ENCODE measurements at regions not wholly inside any gene's neighbourhood (a gene's known extent, or its start where the extent isn't known, plus 50 kb on each side); places are given as distances from the start of the nearest gene placed in this dataset.

DNA sequence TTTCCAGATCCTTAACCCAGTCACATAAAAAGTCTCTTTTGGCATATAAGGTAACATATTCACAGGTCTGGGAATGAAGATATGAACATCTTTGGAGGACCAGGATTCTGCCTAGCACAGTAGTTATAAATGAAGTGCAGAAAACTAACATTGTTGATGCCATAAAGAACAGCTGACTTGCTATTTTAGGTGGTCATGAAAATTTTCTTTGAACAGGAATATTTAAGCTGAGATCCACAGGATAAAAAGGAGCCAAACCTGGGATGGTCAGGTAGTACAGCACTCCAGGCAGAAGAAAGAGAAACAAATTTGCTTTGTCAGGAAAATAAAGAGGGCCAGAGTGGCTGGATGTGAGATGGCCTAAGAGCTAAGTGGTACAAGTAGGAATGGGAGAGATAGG, 80.0 kb downstream of the CENPW start:
- in situ Hi-C loops (cut with HindIII; ENCODE audit: low pct_unique_long_range_greater_than_20kb, low sequenced_read_pairs), result no loop called here
- no peak for DNase-seq (ENCODE audit: low read depth)

DNA sequence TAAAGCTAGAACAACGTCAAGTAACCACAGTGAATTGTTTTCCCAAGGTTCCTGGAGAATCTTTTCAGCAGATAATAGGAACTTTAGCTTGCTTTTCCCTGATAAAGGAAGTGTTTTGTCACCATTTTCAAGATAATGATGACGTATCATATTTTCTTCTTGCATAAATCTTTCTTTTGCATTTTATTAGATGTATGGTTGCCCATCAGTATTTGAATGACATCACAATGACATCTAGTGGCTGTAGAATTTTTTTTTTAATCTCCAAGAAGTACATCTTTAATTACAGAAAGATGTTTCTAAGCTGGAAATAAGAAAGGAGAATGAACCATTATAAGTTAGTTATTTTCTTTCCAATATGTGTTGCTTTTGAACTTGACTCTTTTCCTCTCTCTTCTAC, 83.0 kb downstream of the CENPW start:
- no peak for DNase-seq (ENCODE audit: low read depth)
- in situ Hi-C loops (cut with HindIII; ENCODE audit: low pct_unique_long_range_greater_than_20kb, low sequenced_read_pairs), result no loop called here

DNA sequence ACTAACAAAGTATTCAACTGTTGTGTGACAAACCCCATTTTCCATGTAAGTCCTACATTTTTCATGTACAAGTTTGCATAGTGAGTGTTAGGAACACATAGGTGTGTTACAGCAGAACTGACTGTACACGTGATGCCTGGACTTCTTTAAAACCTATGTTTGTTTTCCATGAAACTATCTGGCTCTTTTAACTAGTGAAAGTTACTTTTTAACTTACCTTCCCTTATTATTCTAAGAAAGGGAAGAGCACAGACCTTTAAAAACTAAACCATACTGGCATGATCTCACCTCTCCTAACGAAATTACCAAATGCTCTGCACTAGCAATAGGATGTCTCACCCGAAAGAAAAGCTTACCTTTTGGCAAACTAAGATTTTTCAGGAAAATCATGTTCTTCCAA, 87.8 kb downstream of the CENPW start:
- DNase-seq (ENCODE audit: low read depth), result no peak
- in situ Hi-C loops (cut with HindIII; ENCODE audit: low pct_unique_long_range_greater_than_20kb, low sequenced_read_pairs), result no loop called here

DNA sequence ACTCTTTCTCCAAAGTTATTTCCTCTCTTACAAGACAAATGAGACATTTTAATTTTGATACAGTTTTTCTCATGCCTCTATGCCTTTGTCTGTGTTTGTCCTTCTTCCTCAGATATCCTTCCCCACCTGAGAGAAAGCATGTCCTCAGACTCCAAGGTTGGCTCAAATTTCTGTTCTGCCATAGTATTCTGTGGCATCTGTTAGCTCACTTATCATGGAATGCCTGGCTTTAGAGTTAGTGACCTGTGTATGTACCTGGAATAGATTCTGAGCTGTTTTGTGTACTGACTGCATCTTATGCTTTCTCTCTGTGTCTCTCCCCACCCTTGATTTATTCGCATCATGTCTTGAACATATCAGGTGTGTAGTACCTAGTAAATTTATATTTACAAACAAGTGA, 90.0 kb downstream of the CENPW start:
- in situ Hi-C loops (cut with HindIII; ENCODE audit: low pct_unique_long_range_greater_than_20kb, low sequenced_read_pairs), result no loop called here
- no peak for DNase-seq (ENCODE audit: low read depth)

DNA sequence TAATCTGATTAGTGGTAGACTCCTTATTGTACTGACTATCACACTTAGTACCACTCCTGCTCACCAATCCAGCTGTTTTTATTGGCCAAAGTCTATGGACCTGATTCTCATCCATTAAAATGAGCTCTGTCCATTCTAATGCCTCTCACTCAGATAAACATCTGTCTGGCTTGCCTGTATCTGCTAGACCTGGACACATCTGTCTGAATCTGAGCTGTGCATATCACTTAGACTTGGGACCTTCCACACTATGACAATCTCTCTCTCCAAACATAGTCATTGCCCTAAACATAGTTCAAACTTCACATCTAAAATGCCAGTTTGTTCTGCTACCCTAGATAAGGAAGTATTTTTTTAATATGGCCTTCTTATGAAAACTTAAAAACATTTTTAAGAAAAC, 92.6 kb downstream of the CENPW start:
- in situ Hi-C loops (cut with HindIII; ENCODE audit: low pct_unique_long_range_greater_than_20kb, low sequenced_read_pairs), result no loop called here
- no peak for DNase-seq (ENCODE audit: low read depth)

DNA sequence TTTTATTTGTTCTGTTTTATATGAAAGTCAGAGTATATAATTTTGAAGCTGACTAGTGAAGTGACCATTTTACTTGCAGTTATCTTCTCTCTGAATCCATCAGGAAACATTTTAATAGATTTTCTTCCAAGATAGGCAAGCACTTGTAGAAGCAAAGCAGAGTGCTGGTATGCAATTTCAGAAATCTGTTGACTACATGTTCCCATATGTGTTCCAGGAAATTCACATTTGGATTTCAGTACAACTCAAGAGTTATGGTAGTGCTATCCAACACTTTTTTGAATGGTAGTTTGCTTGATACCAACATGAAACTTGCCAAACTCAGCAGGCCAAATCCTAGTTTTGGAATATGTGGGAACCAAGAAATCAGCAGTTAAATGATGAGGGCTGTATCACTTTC, 94.0 kb downstream of the CENPW start:
- in situ Hi-C loops (cut with HindIII; ENCODE audit: low pct_unique_long_range_greater_than_20kb, low sequenced_read_pairs), result no loop called here
- DNase-seq (ENCODE audit: low read depth), result no peak

DNA sequence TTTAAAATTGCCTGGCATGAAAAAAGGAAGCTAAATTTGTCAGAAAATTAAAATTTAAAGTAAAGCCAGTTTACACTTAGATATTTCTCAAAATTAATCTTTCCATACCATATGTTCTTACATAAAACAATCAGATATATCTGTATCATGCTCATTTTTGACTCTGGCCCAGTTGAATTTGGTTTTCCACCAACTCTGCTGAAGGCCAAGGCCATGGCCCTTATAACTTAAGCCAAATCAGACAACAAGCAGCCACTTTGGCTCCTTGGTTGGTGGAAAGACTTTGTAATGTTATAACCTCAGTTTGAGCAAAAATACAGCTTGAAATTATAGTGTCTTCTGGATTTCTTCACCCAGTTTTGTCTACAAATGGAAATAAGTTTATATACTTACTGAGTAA, 97.3 kb downstream of the CENPW start:
- in situ Hi-C loops (cut with HindIII; ENCODE audit: low pct_unique_long_range_greater_than_20kb, low sequenced_read_pairs), result no loop called here
- no peak for DNase-seq (ENCODE audit: low read depth)

DNA sequence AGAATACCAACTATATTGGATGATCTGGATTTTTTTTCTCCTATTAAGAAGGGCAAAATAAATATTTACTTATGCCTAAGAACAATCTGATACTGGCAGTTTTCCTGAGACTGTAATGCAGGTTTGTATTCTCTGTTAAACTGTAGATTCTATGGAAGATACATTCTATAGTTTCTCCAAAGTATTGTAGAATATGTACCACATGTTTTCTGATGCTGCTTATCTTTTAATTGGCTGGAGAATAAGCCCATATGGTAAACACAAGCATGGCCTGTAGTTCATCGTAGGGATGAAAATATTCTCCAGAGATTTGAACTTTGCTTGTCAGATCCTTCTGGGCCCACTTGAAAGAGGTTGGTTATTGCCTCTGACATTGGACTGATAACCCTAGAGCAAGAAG, 99.1 kb downstream of the CENPW start:
- in situ Hi-C loops (cut with HindIII; ENCODE audit: low pct_unique_long_range_greater_than_20kb, low sequenced_read_pairs), result no loop called here
- no peak for DNase-seq (ENCODE audit: low read depth)

DNA sequence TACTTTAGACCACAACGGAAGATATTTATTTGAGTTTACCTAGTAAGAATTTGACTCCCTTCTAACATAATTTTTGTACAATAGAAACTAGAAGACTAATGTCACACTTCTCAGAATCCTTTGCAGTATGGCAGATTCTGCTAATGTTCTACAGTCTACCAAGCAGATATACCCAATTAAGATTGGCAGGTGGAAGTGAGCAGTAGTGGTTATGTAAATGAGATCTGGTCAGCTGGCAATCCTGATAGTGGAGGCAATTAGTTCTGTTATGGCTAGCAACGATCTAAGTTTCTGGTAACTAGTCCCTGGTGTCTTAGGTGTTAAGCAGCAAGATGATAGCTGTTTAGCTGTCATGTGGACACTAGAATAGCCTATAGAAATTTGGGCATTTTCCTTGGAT, 101.0 kb downstream of the CENPW start:
- DNase-seq (ENCODE audit: low read depth), result no peak
- in situ Hi-C loops (cut with HindIII; ENCODE audit: low pct_unique_long_range_greater_than_20kb, low sequenced_read_pairs), result no loop called here

DNA sequence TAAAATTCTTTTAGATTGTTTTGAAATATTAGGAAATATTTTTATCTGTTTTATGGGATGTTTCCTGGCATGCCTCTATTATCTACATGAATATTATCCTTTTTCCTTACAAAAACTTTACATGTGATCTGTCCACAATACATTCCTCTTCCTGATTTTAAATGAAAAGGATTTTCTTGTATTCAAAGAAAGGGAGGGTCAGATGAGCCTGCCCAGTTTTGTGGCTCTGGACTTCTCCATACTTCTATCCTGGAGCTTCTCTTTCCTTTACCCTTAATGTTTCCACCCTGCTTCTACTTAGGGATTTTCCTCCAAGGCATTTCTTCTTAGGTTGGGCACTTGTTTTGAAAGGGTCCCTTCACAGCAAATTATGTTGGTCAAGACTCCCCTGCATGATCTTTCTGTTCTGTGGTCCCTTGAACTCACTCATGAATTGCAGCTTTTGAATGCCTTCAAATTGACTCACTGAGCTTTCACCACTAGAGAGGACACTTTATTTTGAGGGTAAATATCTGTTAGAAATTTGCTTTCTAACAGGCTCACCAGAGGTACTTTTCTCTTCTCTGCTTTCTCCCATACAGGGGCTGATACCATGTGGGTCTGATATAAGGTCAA, 104.9 kb downstream of the CENPW start:
- no peak for DNase-seq (ENCODE audit: low read depth)
- in situ Hi-C loops (cut with HindIII; ENCODE audit: low pct_unique_long_range_greater_than_20kb, low sequenced_read_pairs), result no loop called here

DNA sequence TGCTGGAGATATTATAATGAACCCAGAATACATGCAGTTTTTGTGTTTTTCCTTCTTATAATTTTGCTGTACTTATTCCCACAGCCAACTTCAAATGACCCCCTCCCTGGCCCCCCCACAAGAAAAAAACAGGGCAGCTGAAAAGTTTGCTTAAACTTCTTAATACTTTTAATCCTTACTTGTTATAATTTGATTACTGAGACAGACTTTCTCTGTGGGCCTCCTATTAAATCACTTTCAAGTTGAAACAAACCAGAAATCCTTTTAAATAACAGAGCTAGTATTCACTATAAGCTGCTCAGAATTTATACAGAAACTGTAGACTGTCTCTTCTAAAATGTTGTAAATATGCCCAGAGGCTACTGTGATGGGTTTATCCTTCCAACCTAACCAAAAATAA, 106.3 kb downstream of the CENPW start:
- in situ Hi-C loops (cut with HindIII; ENCODE audit: low pct_unique_long_range_greater_than_20kb, low sequenced_read_pairs), result no loop called here
- DNase-seq (ENCODE audit: low read depth), result no peak

DNA sequence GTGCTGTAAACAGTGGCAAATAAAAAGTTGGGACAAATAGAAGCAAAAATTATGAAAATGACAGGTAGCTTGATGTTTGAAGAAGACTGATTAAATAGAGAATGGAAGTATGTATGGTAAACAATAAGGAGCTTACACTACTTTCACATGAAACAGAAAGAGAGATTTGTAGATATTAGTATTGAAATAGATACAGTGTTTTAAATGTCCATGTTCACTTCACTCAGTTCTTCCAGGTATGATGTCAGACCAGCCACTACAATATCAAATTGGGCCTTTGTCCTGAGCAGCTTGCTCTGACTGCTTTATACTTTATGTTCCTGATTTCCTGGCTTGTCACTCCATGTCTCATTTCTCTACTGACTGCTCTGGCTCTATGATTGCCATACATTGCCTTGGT, 107.5 kb downstream of the CENPW start:
- DNase-seq (ENCODE audit: low read depth), result no peak
- in situ Hi-C loops (cut with HindIII; ENCODE audit: low pct_unique_long_range_greater_than_20kb, low sequenced_read_pairs), result no loop called here

DNA sequence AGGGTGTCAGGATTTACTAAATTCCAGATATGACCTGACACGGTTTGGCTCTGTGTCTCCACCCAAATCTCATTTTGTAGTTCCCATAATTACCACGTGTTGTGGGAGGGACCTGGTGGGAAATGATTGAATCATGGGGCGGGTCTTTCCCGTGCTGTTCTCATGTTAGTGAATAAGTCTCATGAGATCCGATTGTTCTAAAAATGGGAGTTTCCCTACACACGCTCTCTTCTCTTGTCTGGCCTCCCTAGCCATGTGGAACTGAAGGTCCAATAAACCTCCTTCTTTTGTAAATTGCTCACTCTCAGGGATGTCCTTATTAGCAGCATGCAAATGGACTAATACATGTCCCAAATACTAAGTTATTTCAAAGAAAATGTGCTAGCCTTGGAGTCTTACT, 121.1 kb downstream of the CENPW start:
- DNase-seq (ENCODE audit: low read depth), result no peak
- in situ Hi-C loops (cut with HindIII; ENCODE audit: low pct_unique_long_range_greater_than_20kb, low sequenced_read_pairs), result no loop called here

DNA sequence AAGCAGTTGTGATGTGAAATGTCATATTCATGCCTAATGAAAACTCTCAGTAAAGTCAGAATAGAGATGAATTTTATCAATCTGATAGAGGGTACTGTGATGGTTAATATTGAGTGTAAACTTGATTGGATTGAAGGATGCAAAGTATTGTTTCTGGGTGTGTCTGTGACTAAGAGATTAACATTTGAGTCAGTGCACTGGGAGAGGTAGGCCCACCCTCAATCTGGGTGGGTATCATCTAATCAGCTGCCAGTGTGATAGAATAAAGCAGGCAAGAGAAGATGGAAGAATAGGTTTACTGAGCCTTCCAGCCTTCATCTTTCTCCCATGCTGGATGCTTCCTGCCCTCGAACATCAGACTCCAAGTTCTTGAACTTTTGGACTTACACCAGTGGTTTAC, 124.3 kb downstream of the CENPW start:
- in situ Hi-C loops (cut with HindIII; ENCODE audit: low pct_unique_long_range_greater_than_20kb, low sequenced_read_pairs), result no loop called here

DNA sequence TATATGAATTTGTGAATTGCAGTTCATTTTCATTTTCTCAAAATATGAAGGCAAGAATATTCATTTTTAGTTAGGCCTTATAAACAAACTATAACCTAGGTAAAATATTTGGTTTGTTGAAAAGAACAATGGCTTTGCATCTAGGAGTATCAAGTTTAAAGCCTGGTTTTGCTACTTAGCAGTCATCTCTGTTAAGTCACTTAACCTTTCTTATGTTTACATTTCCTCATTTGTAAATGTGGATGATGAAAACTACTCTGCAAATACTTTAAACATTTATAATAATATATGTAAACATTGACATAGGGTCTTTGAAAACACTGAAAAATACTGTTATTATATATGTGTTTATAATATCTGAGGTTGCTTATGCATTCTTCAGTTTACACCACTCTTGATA, 135.5 kb downstream of the CENPW start:
- in situ Hi-C loops (cut with HindIII; ENCODE audit: low pct_unique_long_range_greater_than_20kb, low sequenced_read_pairs), result no loop called here
- DNase-seq (ENCODE audit: low read depth), result no peak

More for the DNA sequence above, 124.3 kb downstream of the CENPW start:
- DNase-seq (ENCODE audit: low read depth), result no peak

DNA sequence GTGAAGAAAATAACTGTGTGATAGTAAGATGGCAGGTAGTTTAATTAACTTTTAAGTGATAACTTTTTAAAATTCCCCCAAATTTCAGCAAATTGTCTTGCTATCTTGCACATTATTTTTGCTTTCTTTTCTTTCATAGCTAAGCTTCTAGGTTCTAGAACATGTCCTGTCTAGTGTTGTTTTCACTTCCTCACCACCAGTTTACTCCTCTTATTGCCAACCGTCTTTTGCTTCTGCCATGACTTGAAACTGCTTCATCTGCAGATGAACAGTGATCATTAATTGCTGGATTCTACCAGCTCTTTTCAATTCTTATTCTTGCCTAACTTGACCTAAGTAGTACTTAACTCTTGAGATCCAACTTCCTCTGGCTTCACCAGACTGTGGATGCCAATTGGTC, 137.8 kb downstream of the CENPW start:
- DNase-seq (ENCODE audit: low read depth), result no peak
- in situ Hi-C loops (cut with HindIII; ENCODE audit: low pct_unique_long_range_greater_than_20kb, low sequenced_read_pairs), result no loop called here

DNA sequence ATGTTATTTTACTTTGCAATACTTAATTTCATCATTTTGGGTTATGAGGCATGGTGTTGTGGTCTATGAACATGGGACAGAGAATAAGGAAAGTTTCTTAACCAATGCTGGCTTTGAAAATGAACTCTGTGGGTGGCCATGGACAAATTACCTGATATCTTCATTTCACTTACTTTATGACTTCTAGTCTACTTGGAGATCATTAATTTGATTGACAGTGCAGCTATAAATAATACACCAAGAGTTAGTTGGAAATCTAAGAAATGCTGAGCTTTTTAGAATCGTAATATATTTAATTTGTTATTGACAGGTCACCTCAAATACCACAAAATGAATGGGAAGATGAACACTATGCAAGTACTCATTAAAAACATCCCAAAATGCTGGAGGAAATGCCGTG, 140.4 kb downstream of the CENPW start:
- in situ Hi-C loops (cut with HindIII; ENCODE audit: low pct_unique_long_range_greater_than_20kb, low sequenced_read_pairs), result no loop called here
- no peak for DNase-seq (ENCODE audit: low read depth)

DNA sequence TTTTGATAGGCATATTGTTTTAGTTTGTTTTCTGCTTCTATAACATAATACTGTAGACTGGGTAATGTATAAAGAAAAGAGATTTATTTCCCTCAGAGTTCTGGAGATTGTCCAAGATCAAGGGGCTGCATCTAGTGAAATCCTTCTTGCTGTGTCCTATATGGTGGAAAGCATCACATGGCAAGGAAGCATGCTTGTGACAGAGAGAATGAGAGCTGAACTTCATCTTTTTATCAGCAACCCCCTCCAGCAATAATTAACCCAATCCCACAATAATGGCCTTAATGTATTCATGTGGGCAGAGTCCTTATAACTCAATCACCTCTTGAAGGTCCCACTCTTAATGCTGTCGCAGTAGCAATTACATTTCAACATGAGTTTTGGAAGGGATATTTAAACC, 141.4 kb downstream of the CENPW start:
- in situ Hi-C loops (cut with HindIII; ENCODE audit: low pct_unique_long_range_greater_than_20kb, low sequenced_read_pairs), result no loop called here

DNA sequence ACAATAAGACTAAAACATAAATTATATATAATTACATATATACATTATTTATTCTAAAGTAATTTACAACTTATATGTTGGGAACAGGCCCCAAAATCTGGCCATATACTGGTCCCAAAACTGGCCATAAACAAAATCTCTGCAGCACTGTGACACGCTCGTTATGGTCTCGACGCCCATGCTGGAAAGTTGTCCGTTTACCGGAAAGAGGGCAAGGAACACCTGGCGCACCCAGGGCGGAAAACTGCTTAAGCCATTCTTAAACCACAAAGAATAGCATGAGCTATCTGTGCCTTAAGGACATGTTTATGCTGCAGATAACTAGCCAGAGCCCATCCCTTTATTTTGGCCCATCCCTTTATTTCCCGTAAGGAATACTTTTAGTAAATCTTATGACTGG, 164.9 kb downstream of the CENPW start:
- DNase-seq (ENCODE audit: low read depth), result no peak
- in situ Hi-C loops (cut with HindIII; ENCODE audit: low pct_unique_long_range_greater_than_20kb, low sequenced_read_pairs), result no loop called here

More for the DNA sequence above, 141.4 kb downstream of the CENPW start:
- no peak for DNase-seq (ENCODE audit: low read depth)

DNA sequence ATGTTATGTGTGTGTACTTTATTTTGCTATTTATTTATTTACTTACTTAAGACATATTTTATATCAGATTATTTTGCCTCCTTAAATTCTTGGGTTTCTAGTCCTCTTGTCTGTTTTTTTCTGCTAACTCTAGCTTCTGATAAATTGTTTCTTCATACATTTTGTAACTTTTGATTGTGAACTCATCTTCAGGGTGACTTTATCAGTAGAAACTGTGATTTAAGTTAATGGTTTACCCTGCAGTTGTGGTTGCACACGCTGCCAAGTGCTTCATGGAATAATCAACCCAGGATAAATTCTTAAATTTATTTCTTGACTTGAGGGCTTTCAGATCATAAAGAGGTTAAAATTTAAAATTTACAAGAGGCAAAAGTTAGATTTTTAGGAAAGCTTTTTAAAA, 173.3 kb downstream of the CENPW start:
- no peak for DNase-seq (ENCODE audit: low read depth)
- in situ Hi-C loops (cut with HindIII; ENCODE audit: low pct_unique_long_range_greater_than_20kb, low sequenced_read_pairs), result no loop called here

DNA sequence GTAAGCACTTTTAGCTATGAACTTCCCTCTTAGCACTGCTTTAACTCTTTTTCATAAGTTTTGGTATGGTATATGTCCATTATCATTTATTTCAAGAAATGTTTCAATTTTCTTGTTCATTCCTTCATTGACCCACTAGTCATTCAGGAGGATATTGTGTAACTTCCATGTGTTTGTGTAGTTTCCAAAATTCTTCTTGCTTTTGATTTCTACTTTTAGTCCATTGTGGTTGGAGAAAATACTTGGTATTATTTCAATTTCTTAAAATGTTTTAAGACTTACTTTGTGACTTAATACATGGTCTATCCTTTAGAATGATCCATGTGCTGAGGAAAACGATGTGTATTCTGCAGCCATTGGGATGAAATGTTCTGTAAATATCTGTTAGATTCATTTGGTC, 176.5 kb downstream of the CENPW start:
- DNase-seq (ENCODE audit: low read depth), result no peak
- in situ Hi-C loops (cut with HindIII; ENCODE audit: low pct_unique_long_range_greater_than_20kb, low sequenced_read_pairs), result no loop called here

Data from Caki2 (cell line).